Myocyte (in vitro differentiated cells): ENCODE measurements at regions not wholly inside any gene's neighbourhood (a gene's known extent, or its start where the extent isn't known, plus 50 kb on each side); places are given as distances from the start of the nearest gene placed in this dataset.

Experiments used
- DNase-seq: peaks from one replicate; pipeline ENCODE4 v3.0.0-alpha.2; 2012; ENCODE audit warnings: low read depth

DNA sequence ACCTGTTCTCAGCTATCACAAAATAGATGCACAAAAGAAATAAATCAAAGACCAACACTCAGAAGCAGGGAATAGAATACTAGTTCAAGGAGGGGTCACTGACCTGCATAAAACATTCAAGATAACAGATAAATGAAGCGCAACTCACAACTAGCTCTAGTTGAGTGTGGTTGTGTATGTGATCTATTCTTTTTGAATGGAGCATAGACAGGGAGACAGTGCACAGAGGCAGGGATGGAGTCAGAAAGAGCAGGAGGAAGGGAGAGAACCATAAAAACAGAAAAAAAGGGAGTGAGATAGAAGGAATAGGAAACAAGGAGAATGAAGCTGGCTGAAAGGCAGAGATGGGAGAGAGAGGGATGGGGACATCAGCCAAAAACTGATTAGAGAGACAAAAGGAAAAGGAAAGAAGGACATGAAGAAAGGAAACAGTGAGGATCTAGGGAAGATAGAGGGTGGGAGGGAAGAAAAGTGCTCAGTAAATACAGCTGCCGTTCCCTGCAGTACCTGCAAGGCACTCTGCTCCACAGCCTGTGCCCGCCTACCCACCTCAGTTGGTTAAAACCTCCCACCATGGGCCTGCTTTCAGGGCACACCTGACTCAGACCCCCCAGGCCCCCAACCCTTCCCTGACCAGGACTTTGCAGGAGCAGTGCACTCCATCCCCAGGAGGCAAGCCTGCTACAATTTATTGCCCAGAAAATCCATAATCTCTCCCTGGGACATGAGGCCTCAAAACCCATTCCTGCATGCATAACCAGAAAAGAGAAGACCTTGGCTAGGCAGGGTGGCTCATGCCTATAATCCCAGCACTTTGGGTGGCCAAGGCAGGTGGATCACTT is 385.2 kb upstream of the POU3F1 start:
- no peak for DNase-seq

DNA sequence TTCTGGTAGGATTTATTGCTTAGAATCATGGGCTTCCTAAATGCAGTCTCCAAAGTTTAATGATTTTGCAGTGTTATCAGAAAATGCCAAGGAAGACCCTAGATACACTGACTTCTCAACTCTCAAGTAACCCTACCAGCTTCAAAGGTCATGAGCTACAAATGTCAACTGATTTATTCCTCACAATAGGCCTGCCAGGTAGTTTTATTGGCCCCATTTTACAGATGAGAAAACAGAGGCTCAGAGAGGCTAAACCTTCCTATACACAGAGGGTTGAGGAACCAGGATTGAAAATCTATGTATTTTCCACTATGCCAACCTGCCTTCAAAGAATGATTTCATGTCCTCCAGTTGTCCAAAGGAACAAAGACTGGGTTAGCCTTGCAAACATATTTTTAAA is 384.4 kb upstream of the POU3F1 start:
- no peak for DNase-seq

DNA sequence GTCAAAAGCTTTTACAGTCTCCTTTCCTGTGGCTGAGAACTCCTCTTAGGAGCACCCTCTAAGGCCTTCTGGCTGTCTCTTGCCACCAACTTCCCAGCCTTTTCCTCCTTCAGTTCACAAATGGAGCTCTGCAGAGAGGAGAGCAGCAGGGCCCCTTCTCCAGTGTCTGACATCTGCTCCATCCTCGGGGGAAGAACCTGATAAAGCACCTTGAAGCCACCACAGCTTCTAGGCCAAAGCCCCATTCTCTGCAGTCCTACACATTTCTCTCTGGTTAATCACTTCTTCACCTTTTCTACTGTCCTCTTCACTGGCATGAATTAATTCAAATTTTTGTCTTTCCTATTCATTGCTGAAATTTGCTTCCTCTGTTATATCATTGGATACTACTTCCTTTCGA is 378.1 kb upstream of the POU3F1 start:
- DNase-seq = no peak

DNA sequence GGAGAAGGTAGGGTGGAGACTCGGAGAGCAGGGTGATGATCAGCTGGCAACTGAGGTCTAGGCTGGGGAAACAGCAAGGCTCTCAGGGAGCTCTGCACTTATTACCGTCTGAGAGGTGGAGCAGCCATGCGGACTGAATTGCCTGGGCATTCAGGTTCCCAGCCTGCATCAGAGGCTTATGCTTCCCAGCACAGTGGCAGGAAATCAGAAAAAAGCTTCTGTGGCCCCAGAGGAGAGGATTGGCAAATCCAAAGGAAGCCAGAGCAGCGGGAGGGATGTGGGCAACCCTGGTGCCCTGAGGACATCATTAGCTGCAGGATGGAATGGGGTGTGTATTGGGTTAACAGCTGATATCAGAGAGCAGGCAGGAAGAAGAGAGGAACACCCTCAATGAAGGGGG is 374.1 kb upstream of the POU3F1 start:
- DNase-seq = no peak

DNA sequence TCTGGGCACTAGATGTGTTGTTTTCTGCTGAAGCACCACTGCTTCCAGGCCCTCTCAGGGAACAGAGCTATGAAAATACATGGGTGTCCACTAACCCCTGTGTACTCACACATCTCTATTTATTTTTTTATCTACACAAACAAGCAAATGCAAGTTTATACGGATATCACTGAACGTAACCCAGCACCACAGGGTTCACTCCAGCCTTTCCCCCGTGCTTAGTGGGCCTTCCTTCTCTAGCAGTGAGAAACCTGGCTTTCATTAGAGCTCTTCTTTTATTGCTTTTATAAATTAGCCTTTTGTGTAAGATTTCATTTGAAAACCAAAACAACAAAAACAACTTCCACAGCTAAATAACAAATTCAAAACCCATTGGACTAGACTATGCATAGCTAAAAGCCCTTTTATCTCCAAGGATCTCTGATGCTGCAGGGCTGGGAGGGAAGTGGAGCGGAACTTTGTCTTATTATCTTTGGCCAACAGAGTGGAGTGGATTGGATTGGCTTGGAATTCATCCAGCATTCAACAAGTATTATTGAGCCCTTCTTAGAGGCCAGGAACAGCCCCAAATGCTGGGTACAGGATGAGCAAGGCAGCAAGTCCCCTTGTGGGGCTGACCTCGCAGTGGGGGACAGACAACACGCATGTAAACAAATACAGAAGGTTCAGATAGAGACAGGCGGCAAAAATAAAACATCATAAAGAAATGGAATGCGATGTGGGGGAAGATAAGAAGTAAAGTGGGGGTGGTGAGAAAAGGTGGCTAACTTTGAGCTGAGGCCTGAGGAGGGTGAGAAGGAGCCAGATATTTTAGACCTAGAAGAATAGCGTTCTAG is 371.8 kb upstream of the POU3F1 start:
- no peak for DNase-seq

DNA sequence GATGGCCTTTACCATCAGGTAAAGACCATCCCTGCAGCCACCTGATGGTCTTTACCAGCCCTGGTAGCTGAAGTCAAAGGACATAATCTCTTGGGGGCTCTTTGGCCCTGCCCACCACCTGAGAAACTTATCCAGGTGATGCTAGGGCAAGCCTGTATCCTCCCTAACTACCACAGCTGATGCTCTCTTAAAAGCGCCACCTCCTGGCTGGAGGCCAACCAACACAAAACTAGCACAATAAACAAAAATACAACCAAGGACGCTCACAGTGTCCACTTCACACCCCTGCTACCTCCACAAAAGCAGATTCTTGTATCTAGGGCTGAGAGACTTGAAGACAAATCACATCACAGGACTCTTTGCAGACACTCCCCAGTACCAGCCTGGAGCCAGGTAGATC is 357.1 kb upstream of the POU3F1 start:
- no peak for DNase-seq

DNA sequence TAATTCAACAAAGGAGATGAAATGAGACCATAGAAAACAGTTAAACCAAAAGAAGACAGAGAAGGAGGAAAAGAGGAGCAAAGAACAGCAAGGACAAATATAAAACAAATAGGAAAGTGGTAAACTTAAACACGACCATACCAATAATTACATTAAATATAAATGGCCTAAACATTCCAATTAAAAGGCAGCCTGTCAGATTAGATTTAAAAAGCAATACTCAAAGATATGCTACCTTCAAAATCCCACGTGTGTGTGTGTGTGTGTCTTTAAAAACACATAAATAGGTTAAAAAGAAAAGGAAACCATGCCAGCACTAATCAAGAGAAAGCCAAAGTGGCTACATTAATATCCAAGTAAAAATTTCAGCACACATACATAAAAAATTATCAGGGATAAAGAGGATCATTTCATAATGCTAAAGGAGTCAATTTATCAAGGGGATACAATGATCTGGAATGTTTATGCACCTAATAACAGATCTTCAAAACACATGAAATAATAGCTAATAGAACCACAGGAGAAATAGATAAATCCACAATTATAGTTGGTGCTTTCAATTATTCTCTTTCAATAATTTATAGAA is 355.7 kb upstream of the POU3F1 start:
- DNase-seq = no peak

DNA sequence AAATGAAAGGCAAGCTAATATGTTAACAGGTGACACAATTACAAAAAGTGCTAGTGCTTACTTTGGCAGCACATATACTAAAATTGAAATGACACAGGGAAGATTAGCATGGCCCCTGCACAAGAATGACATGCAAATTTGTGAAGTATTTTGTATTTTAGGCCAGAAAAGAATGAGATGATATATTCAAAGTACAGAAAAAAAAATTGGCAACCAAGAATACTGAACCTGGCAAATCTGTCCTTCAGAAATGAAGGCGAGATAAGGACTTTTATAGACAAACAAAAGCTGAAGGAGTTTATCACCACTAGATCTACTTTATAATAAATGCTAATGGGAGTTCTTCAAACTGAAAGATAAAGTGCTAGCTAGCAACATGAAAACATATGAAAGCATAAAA is 350.0 kb upstream of the POU3F1 start:
- no peak for DNase-seq

DNA sequence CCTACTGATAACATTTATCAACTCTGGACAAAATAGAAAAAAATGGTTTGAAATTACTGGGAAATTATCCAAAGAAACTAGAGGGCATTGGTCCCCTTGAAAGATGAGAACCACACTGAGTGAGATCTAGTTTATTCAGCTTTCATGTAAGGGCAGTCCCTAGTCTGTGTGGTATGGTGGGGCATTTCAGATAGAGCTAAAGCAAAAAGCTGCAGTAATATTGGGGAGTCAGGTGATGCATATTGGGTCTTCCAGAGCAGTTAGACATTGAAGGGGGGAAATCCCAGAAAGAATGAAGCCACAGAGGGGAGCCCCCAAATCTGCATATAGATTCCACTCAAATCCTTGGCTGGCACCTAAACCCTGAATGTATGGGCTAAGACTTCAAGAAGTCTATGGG is 347.7 kb upstream of the POU3F1 start:
- no peak for DNase-seq

DNA sequence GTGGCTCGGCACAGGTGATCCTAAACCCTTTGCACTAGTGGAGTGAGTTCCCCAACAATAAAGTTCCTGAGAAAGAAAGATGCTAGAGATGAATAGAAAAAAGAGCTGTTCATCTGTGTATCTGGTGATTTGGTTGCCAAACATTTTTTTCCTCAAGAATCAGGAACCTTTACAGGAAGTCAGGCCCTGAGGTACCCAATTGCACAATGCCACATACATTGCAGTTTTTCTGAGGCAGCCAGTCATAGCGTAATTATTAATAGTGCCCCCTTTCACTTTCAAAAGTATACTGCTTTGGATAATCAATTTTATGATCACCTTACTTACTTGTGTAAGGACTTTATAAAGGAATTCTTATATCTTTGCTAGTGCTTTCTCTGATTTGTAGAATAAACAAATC is 346.3 kb upstream of the POU3F1 start:
- no peak for DNase-seq

DNA sequence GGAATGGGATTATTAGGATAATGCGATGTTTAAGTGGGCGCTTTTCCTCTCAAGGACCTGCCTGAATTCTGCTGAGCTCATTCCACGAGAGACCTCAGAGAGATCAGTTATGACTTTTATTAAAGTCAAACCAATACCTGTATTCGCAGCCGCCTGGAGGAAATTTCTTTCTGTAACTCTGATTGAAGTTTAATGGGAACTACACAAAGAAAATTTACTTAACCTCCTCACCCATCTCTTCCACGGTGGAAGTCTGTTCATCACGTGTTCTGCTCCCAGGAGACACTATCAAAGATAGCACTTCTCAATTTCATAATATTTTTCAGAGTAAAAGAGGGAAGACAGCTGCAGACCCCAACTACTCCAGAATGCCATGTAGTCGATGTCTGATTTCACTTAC is 334.7 kb upstream of the POU3F1 start:
- DNase-seq = no peak

DNA sequence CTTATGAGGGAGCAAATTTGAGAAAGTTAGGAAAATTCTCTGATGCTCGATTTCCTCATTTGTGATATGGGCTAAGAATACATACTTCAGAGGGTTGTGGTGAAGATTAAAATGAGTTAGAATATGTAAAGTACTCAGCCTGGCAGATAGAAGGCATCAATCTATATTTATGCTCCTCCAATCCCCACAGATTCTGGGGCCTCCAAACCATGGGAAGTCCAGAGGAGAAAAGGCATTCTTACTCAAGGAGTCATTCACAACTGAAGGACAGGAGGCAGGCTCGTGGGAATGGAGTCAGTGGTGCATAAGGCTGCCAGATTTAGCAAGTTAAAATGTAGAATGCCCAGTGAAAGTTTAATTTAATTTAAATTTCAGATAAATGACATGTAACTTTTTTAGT is 330.0 kb upstream of the POU3F1 start:
- DNase-seq = no peak

DNA sequence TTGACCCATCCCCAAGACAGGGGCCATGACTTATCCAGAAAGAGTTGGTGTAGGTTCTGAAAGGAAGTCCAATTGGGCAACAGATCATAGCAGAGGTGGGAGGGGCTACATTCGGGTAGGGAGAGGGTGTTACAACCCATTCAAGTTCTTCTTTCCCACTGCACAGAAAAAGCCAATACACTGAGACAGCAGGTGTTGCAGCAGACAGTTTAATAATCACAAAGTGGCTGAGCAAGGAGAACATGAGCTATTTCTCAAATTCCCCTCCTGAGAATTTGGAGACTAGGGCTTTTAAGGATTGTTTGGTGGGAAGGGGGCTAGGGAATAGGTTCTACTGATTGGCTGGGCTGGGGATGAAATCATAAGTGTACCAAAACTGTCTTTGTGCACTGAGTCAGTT is 328.4 kb upstream of the POU3F1 start:
- no peak for DNase-seq

DNA sequence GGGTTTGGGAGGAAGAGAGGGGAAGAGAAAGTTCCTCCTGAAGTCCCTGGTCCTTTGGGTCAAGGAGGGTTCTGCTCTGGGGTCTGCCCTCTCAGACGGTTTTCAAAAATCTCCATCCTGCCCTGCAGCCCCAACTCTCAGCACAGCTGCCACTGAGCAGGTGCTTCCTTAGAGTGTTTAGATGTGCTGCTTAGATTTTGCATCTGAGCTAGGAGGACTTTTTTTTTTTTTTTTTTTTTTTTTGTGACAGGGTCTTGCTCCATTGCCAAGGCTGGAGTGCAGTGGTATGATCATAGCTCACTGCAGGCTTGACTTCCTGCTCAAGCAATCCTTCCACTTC is 324.9 kb upstream of the POU3F1 start:
- no peak for DNase-seq

DNA sequence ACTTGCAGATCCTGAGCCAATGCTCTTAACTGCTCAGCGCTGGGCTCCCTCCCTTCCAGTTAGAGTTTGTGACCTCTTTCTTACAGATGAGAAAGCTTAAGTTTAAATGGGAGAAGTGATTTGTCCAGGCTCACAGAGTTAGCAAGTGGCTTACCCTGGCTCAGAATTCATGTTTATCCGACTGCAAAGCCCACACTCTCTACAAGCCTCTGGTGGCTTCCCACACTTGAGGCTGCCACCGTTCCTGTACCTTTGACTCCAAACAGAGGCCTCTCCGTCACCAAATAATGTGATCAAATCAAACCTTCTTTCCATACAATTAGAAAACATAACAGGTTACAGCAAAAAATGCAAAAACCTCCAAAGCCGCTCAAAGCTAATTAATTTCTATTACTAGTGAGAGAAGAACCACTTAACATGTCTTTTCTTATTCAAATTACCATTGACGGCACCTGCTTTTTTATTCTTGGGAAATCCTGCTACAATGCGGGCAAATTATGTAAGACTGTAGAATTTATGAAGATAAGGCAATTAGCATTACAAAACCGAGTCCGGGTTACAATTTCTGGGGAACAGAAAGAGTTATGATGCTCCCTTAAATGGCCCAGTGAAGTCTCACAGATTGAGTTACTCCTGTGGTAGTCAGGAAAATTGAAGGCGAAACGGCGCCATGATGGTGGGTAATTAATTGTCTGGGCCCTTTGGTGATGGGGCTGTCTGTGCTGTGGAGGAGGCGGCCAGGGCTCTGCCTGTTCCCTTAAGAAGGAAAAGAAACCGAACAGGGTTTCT is 324.3 kb upstream of the POU3F1 start:
- DNase-seq = no peak

DNA sequence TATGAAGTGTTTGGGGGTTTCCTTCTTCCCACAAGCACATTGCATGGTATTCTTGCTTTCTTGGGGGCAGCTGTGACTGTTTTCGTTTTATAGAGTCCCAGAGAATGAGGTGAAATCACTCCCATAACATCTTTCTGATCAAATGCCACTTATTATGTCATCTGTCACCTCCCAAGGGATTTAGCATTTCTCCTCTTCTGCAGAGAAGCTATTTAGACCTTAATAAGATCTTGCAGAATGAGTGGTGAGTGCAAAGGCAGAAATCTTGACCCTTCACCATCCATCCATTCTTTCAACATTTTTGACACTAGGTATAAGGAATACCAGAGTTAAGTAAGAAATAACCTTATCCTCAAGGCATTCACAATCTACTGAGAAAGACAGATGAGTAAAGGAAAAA is 318.6 kb upstream of the POU3F1 start:
- DNase-seq = no peak

DNA sequence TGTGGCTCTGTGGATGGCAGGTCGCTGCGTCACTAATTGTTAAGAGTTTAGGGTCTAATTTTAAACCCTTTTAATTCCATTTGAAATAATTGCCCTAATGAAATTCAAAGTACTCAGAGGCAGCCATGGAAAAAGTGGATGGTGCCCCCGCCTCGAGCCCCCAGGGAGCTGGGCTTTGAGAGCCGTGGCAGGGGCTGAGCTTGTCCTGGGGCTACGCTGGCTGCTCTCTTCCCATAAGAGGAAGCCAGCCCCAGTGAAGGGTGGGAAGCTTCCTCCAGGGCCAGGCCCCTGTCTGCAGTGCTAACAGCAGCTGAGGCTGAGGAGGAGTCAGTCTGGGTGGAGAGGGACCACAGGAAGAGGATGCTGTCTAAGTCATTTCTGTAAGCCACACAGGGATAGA is 315.0 kb upstream of the POU3F1 start:
- DNase-seq = no peak

DNA sequence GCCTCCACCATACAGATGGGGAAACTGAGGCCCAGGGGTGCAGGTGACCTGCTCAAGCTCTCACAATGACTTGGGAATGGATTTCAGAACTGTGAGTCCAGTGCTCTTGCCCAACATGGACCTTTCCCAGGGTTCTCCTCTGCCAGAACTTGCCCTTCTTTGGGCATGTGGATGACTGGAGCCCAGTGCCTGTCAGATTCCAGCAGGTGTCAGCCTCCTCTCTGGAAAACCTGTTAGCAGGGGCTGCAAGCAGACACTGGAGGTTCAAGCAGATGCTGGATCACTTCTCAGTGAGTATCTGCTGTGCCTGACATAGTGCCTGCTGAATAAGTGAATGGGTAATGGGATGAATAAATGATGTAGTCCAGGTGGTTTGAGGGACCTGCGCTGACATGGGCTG is 314.2 kb upstream of the POU3F1 start:
- no peak for DNase-seq

DNA sequence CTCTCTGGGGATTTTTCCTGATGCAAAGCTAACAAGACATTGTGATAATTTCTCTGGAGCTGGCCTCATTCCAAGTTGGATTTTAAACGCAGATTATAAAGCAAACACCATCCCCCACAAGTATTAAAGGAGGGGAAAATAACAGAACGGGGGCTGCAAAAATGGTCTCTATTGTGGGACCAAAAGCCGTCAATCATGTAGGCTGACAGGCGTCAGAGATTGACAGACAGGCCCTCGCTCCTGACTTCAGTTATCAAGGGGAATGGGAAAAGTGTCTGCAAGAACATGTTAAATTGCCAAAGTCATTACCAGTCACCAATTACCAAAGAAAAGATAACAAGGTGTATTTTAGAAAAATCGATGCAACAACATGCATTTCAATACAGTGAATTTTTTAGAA is 307.4 kb upstream of the POU3F1 start:
- DNase-seq = no peak

DNA sequence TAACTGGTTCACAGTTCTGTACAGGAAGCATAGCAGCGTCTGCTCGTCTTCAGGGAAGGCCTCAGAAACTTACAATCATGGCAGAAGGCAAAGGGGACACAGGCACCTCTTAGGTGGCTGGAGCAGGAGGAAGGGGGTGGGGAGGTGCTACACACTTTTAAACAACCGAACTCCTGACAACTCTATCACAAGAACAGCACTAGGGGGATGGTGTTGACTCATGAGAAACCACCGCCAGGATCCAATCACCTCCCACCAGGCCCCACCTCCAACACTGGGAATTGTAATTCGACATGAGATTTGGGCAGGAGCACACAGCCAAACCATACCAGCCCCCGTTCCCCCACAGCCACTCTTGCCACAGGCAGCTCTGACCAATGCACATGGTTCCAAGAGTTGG is 306.3 kb upstream of the POU3F1 start:
- DNase-seq = no peak

DNA sequence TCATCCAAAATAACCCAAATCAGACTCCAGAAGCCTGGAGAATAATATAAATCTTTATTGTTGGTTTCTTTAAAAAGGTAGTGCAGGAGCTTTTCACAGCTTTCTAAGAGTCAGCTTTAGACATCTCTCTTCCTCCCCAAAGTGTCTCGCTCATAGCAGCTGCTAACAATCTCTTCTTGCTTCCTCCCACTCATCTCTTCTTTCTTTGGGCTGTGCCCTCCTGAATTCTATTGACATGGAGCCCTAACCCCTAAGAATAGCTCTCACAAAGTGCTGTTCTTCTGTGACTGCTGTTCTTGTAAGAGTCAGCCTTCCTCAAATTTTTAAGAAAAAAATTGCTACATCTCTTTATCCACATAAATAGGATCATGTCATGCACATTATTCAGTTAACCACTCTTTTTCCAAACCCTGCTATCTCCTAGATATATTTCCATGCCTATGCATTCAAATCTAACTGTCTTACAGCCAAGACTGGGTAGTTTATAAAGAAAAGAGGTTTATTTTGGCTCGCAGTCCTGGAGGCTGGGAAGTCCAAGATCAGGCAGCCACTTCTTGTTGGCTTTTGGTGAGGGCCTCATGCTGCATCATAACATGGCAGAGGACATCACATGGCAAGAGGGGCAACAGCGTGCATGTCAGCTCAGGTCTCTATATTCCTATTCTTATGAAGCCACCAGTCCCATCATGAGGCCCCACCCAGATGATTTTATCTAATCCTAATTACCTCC is 301.0 kb upstream of the POU3F1 start:
- no peak for DNase-seq
